ENCODE measurements at regions not wholly inside any gene's neighbourhood (a gene's known extent, or its start where the extent isn't known, plus 50 kb on each side); places are given as distances from the start of the nearest gene placed in this dataset.

- H3K4me3 ChIP-seq (ENCODE audit: low read depth, low read length), result no peak overlapping the region
- TF ChIP-seq, protein P1, sequence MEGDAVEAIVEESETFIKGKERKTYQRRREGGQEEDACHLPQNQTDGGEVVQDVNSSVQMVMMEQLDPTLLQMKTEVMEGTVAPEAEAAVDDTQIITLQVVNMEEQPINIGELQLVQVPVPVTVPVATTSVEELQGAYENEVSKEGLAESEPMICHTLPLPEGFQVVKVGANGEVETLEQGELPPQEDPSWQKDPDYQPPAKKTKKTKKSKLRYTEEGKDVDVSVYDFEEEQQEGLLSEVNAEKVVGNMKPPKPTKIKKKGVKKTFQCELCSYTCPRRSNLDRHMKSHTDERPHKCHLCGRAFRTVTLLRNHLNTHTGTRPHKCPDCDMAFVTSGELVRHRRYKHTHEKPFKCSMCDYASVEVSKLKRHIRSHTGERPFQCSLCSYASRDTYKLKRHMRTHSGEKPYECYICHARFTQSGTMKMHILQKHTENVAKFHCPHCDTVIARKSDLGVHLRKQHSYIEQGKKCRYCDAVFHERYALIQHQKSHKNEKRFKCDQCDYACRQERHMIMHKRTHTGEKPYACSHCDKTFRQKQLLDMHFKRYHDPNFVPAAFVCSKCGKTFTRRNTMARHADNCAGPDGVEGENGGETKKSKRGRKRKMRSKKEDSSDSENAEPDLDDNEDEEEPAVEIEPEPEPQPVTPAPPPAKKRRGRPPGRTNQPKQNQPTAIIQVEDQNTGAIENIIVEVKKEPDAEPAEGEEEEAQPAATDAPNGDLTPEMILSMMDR (IDR thresholded peaks at IDR 0.05; ENCODE audit: insufficient read depth, low read length), result no peak
- DNase-seq (ENCODE audit: low read depth), result peak; percentile 60
Measured at GRCh38 chr1:58896246-58897183, 112.7 kb upstream of the JUN start.

DNA sequence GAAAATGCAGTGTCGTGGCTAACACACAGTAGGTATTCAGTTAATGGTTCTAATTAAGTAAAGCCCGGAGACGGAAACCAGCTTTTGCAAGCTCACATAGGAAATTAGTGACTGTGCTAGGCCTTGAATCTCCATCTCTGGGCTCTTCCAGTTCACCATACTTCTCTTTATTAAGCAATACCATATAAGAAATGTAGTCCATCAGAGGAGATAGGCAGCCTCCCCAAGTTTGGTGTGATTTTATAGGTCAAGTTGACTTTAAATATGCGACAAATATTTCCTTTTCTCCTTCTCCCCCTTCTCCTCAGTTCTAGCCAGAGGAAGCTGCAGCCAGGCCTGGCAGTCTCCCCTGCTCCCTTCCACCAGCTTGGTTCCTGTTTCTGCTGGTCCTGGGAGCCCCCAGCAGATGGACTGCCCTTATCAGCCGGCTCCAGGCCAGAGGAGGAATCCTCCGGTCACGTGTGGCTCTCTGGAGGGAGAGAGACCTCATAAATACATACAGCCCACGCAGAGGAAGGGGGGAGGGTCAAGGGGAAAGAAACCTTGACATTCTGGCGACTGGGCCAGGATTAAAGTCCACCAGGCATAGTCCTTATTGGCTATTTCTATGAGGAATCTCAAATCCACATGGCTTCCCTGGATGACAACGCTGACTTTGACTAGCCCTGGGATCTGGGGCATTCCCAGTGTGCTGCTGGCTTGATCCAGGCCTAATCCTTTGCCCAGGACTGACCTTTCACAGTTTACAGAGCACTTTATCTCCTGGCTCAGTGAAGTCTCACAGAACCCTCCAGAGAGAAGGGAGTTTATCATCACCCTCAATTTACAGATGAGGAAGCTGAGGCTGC is 115.1 kb upstream of the JUN start:
- no peak overlapping the region for H3K4me3 ChIP-seq (ENCODE audit: low read depth, low read length)
- TF ChIP-seq, protein P1 (IDR thresholded peaks at IDR 0.05; ENCODE audit: insufficient read depth, low read length), result no peak
- DNase-seq (ENCODE audit: low read depth), result no peak

DNA sequence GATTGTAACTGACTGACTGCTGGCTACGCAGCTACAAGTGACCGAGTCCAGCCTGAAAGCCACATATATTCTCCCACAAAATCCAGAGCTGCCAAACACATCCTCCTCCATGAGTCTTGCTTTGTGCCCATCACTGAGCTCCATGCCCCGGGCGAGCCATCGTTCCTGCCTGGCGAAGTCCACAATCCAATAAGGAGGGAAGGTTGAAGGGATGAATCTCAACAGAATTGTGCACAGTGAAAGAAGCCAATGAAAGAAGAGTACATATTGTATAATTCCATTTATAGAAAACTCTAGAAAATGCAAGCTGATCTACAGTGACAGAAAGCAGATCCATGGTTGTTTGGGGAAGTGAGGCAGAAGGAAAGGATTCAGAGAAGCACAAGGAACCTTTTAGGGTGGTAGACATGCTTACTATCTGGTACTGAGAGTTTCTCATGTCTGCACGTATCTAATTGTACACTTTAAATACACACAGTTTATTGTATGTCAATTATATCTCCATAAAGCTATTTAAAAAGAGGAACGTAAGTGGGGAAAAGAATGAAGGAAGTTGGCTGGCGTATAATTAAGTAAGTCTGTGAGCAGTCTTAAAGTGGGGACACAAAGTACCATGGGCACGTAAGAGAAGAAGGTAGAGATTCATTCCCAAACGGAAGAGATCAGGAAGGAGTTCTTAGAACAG is 115.9 kb upstream of the JUN start:
- DNase-seq (ENCODE audit: low read depth), result no peak
- H3K4me3 ChIP-seq (ENCODE audit: low read depth, low read length), result no peak overlapping the region
- TF ChIP-seq, protein P1 (IDR thresholded peaks at IDR 0.05; ENCODE audit: insufficient read depth, low read length), result no peak

DNA sequence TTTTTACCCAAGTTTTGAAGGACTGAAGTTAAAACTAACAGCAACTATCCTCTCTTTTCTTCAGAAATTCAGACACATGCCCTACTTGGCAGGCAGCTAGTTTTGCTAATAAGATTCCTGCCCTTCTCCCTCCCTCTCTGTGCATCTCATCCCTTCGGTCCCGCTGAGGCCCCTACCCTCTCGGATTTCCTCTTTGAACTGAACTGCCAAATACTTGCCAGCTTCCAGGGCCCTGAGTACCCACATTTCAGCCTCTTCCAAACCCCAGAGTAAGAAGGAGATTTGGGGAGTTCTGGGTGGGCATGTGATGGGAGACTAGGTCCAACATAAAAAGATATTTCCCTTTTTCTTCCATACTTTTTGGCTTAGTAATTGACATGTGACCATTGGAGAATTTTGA is 116.5 kb upstream of the JUN start:
- no peak overlapping the region for H3K4me3 ChIP-seq (ENCODE audit: low read depth, low read length)
- DNase-seq (ENCODE audit: low read depth), result no peak
- TF ChIP-seq, protein P1 (IDR thresholded peaks at IDR 0.05; ENCODE audit: insufficient read depth, low read length), result no peak

DNA sequence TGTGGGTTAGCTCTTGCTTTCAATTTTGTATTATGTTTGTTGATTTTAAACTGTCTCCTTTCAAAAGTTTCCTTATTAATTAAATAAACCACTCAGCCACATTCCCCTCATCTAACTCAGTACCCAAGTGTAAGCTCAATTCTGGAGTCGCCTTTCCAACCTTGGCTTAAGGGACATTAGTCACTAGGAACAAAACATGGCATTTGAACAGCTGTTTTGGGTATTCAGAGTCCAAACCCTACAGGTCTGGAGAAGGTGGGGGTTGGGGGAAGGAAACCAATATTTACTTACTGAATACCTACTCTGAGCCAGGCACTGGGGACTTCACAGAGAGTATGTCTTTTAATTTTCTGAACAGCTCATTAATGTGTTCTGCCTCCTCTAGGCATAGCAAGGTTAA is 117.2 kb upstream of the JUN start:
- TF ChIP-seq, protein P1 (IDR thresholded peaks at IDR 0.05; ENCODE audit: insufficient read depth, low read length), result no peak
- no peak overlapping the region for H3K4me3 ChIP-seq (ENCODE audit: low read depth, low read length)
- no peak for DNase-seq (ENCODE audit: low read depth)

- DNase-seq (ENCODE audit: low read depth), result no peak
- TF ChIP-seq, protein P1 (IDR thresholded peaks at IDR 0.05; ENCODE audit: insufficient read depth, low read length), result no peak
- H3K4me3 ChIP-seq (ENCODE audit: low read depth, low read length), result peak overlapping the region; percentile 64
Measured at GRCh38 chr1:58902830-58903513, 119.1 kb upstream of the JUN start.

Data from fibroblast of the aortic adventitia (primary cell).